Uterus (tissue), 2 donors: ENCODE measurements at regions not wholly inside any gene's neighbourhood (a gene's known extent, or its start where the extent isn't known, plus 50 kb on each side); places are given as distances from the start of the nearest gene placed in this dataset.

Experiments
- CTCF ChIP-seq, 4 experiments: fragments of 200-600 bp in 2 of 4; fragments of 450-650 bp in 2 of 4; sonication (generic) in 2 of 4; IDR thresholded peaks; one replicate each; pipeline ENCODE4 v1.5.1; 2016 to 2019; ENCODE audit warnings: antibody characterized with exemption in 4 of 4, mild to moderate bottlenecking in 2 of 4, moderate library complexity in 1 of 4
- POLR2A ChIP-seq, 2 donors: fragments of 450-650 bp; IDR thresholded peaks; one replicate each; pipeline ENCODE4 v1.6.1; 2016; ENCODE audit warnings: antibody characterized with exemption in 2 of 2, mild to moderate bottlenecking in 1 of 2, moderate library complexity in 1 of 2

- no peak for TF ChIP-seq CTCF (IDR thresholded peaks at IDR 0.05)
- no peak for TF ChIP-seq POLR2A (IDR thresholded peaks at IDR 0.05)
Observed at GRCh38 chr14:101182476-101182875, 279.0 kb upstream of the RTL1 start.
